Activated CD4-positive, alpha-beta T cell treated with anti-CD3 and anti-CD28 coated beads, Interleukin-2, amount 10 ng/mL, durations not matched to agents 24 days and 14 days (primary cell): ENCODE measurements at regions not wholly inside any gene's neighbourhood (a gene's known extent, or its start where the extent isn't known, plus 50 kb on each side); places are given as distances from the start of the nearest gene placed in this dataset.
"Not testable (repeated sequence)": the region's sequence is repeated elsewhere in the genome, so short reads cannot be mapped to it uniquely, and the experiment has no call there.

Experiments used
- DNase-seq: peaks from one replicate; pipeline ENCODE4 v3.0.0; 2022
- H3K27ac Mint-ChIP-seq: one replicate; pipeline ENCODE4 v1.8.0; 2022; ENCODE audit warnings: mild to moderate bottlenecking, mixed read lengths
- H3K27me3 Mint-ChIP-seq: one replicate; pipeline ENCODE4 v1.8.0; 2022; ENCODE audit warnings: mixed read lengths
- H3K36me3 Mint-ChIP-seq: one replicate; pipeline ENCODE4 v1.8.0; 2022; ENCODE audit warnings: low read depth, mild to moderate bottlenecking, mixed read lengths
- H3K4me1 Mint-ChIP-seq: one replicate; pipeline ENCODE4 v1.8.0; 2021; ENCODE audit warnings: mixed read lengths
- H3K4me3 Mint-ChIP-seq: one replicate; pipeline ENCODE4 v1.8.0; 2022; ENCODE audit warnings: mild to moderate bottlenecking, moderate library complexity, mixed read lengths
- H3K9me3 Mint-ChIP-seq: one replicate; pipeline ENCODE4 v1.8.0; 2021; ENCODE audit warnings: mixed read lengths
- intact Hi-C: fragments of 100-400 bp; cut with micrococcal nuclease; formaldehyde crosslinking; loops from one replicate; pipeline ENCODE4 v1.15.1; 2023

- Mint-ChIP-seq H3K27me3 (no peaks in the 10 kb centered on the region), H3K4me3 (no peak overlapping the region), H3K4me1 (no peaks in the 10 kb centered on the region), H3K27ac (no peak overlapping the region), H3K36me3 (no peaks in the 10 kb centered on the region), H3K9me3 (peaks cover 5% of the 10 kb centered on the region)
- DNase-seq = no peak
- intact Hi-C loops = no loop called here
Observed at GRCh38 chr10:34058845-34059614, 724.6 kb upstream of the NRP1 start.

DNA sequence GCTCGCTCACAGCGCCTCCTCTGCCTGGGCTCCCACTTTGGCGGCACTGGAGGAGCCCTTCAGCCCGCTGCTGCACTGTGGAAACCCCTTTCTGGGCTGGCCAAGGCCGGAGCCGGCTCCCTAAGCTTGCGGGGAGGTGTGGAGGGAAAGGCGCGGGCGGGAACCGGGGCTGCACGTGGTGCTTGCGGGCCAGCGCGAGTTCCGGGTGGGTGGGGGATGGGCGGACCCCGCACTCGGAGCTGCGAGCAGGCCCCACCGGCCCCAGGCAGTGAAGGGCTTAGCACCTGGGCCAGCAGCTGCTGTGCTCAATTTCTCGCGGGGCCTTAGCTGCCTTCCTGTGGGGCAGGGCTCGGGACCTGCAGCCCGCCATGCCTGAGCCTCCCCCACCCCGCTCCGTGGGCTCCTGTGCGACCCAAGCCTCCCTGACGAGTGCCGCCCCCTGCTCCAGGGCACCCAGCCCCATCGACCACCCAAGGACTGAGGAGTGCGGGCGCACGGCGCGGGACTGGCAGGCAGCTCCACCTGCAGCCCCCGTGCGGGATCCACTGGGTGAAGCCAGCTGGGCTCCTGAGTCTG lies 721.0 kb upstream of the NRP1 start:
- H3K27ac Mint-ChIP-seq, DNase-seq, H3K4me1 Mint-ChIP-seq, H3K9me3 Mint-ChIP-seq, H3K4me3 Mint-ChIP-seq, H3K27me3 Mint-ChIP-seq, intact Hi-C loops, H3K36me3 Mint-ChIP-seq: not testable (repeated sequence)

GRCh38 chr10:34049887-34050286 lies 715.4 kb upstream of the NRP1 start:
- Mint-ChIP-seq H3K27ac (peak overlapping the region; percentile 43), H3K27me3 (no peaks in the 10 kb centered on the region), H3K36me3 (no peaks in the 10 kb centered on the region), H3K4me3 (no peak overlapping the region), H3K9me3 (peaks cover 7% of the 10 kb centered on the region), H3K4me1 (peaks cover 7% of the 10 kb centered on the region)
- no peak for DNase-seq
- intact Hi-C loops = no loop called here

DNA sequence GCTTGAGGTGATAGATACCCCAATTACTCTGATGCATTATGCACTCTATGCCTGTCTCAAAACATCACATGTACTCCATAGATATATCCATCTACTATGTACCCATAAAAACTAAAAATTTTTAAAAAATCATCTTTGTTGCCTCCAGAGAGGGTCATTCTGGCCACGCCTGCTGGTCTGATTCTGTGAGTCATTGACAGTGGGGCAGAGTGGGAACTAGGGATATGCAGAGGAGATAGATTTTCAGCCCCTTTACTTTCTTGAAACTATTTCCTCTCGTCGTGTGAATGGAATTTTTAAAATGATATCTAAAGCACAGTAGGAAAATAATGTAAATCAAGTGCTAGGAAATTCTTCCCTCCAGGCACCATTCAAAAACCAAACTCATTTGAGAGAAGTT lies 715.0 kb upstream of the NRP1 start:
- peaks cover 7% of the 10 kb centered on the region for H3K4me1 Mint-ChIP-seq
- no peaks in the 10 kb centered on the region for H3K36me3 Mint-ChIP-seq
- H3K27ac Mint-ChIP-seq = no peak overlapping the region
- H3K4me3 Mint-ChIP-seq = no peak overlapping the region
- no peak for DNase-seq
- no peaks in the 10 kb centered on the region for H3K27me3 Mint-ChIP-seq
- intact Hi-C loops = no loop called here
- peaks cover 7% of the 10 kb centered on the region for H3K9me3 Mint-ChIP-seq

DNA sequence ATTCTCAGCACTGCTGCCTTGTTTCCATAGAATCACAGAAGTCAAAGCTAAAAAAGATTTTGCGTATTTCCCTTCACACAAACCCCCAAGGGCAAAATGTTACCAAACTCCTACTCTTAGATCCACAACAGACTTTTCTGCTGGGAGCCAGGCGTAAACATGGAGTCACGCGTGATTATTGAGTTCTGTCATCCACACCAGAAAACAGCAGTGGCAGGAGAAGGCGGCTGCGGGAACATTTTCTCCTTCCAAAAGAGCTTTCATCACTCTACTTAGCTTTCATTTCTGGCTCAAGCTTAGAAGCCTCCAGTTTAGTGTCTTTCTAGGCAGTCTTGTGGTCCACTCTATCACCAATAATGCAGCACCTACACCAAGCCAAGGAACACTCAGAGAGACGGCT lies 712.9 kb upstream of the NRP1 start:
- Mint-ChIP-seq H3K9me3 (peaks cover 5% of the 10 kb centered on the region), H3K4me3 (no peak overlapping the region), H3K27ac (no peak overlapping the region), H3K36me3 (no peaks in the 10 kb centered on the region), H3K27me3 (no peaks in the 10 kb centered on the region), H3K4me1 (peaks cover 7% of the 10 kb centered on the region)
- no peak for DNase-seq
- intact Hi-C loops = no loop called here

- intact Hi-C loops = no loop called here
- DNase-seq = no peak
- H3K9me3 Mint-ChIP-seq = peaks cover 5% of the 10 kb centered on the region
- peaks cover 7% of the 10 kb centered on the region for H3K4me1 Mint-ChIP-seq
- H3K36me3 Mint-ChIP-seq = no peaks in the 10 kb centered on the region
- no peak overlapping the region for H3K27ac Mint-ChIP-seq
- H3K27me3 Mint-ChIP-seq = no peaks in the 10 kb centered on the region
- H3K4me3 Mint-ChIP-seq = no peak overlapping the region
Observed at GRCh38 chr10:34046506-34047034, 712.1 kb upstream of the NRP1 start.

DNA sequence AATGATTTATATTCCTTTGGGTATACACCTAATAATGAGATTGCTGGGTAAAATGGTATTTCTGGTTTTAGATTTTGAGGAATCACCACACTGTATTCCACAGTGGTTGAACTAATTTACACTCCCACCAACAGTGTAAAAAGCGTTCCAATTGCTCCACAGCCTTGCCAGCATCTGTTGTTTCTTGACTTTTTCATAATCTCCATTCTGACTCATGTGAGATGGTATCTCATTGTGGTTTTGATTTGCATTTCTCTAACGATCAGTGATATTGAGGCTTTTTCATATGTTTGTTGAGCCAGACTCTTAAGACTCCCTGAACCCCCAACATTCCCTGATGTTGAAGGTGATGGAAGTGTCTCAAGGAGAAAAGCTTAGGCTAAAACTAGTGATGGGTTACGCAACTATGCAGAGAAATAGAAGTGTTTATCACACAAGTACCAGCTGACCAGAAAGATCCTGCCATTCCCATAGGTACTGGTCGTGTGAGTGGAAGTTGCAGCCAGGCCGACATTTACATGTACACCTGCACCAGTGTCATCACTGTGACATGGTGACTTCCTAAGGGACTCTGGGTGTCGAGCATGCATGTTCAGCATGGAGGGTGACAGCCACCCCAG lies 711.2 kb upstream of the NRP1 start:
- Mint-ChIP-seq H3K4me3 (no peak overlapping the region), H3K36me3 (no peaks in the 10 kb centered on the region), H3K27ac (no peak overlapping the region), H3K4me1 (peaks cover 7% of the 10 kb centered on the region), H3K27me3 (no peaks in the 10 kb centered on the region), H3K9me3 (no peaks in the 10 kb centered on the region)
- intact Hi-C loops = no loop called here
- no peak for DNase-seq

DNA sequence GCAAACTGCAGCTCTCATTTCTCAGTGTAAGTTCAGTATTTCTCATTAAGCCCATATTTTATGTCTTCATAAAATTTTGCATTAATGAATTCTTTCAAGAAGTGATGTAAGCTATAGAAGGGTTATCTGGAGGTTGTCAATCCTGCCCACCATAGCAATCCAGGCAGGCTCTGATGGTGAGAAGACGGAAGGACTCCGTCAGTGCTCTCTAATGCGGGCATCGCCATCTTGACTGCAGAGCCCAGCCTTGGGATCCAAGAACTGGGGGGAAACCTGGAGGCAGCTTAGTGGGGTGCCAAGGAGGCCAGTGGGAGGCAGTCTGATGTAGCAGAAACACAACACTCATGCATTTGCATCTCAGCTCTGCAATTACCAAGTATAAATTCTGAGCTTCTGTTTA lies 707.4 kb upstream of the NRP1 start:
- Mint-ChIP-seq H3K27me3 (no peaks in the 10 kb centered on the region), H3K4me3 (no peak overlapping the region), H3K9me3 (no peaks in the 10 kb centered on the region), H3K27ac (no peak overlapping the region), H3K36me3 (no peaks in the 10 kb centered on the region), H3K4me1 (peaks cover 4% of the 10 kb centered on the region)
- no peak for DNase-seq
- intact Hi-C loops = no loop called here

GRCh38 chr10:34037499-34037898 lies 703.0 kb upstream of the NRP1 start:
- no peak for DNase-seq
- Mint-ChIP-seq H3K36me3 (no peaks in the 10 kb centered on the region), H3K4me3 (no peak overlapping the region), H3K27me3 (no peaks in the 10 kb centered on the region), H3K9me3 (no peaks in the 10 kb centered on the region), H3K27ac (no peak overlapping the region), H3K4me1 (no peaks in the 10 kb centered on the region)
- intact Hi-C loops = no loop called here

GRCh38 chr10:34035241-34035790 lies 700.8 kb upstream of the NRP1 start:
- DNase-seq, H3K36me3 Mint-ChIP-seq, H3K4me3 Mint-ChIP-seq, H3K27ac Mint-ChIP-seq, H3K4me1 Mint-ChIP-seq, intact Hi-C loops, H3K9me3 Mint-ChIP-seq, H3K27me3 Mint-ChIP-seq: not testable (repeated sequence)

DNA sequence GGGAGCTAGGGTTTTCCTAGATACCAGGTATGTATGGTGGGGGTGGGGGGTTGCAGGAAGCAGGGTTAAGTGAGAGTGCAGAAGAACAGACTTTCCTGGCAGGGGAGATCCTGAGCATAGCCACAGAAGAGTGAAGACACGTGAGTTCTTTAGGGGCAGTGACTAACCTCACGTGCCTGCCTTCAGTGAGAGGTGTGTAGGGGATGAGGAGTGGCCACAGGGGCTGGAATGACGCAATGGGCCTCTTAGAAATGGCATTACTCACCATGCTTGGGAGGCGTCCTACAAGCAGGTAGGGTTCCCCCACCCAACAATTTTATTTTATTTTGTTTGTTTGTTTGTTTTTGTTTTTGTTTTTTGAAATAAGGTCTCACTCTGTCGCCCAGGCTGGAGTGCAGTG lies 698.6 kb upstream of the NRP1 start:
- intact Hi-C loops = no loop called here
- Mint-ChIP-seq H3K4me1 (no peaks in the 10 kb centered on the region), H3K27me3 (no peaks in the 10 kb centered on the region), H3K9me3 (no peaks in the 10 kb centered on the region), H3K36me3 (no peaks in the 10 kb centered on the region), H3K4me3 (no peak overlapping the region), H3K27ac (no peak overlapping the region)
- no peak for DNase-seq

- no peak overlapping the region for H3K27ac Mint-ChIP-seq
- no peaks in the 10 kb centered on the region for H3K36me3 Mint-ChIP-seq
- no peaks in the 10 kb centered on the region for H3K9me3 Mint-ChIP-seq
- no peaks in the 10 kb centered on the region for H3K27me3 Mint-ChIP-seq
- intact Hi-C loops = no loop called here
- DNase-seq = no peak
- no peak overlapping the region for H3K4me3 Mint-ChIP-seq
- H3K4me1 Mint-ChIP-seq = no peaks in the 10 kb centered on the region
Observed at GRCh38 chr10:34032564-34032963, 698.1 kb upstream of the NRP1 start.

- DNase-seq = no peak
- intact Hi-C loops = no loop called here
- no peaks in the 10 kb centered on the region for H3K27me3 Mint-ChIP-seq
- no peak overlapping the region for H3K4me3 Mint-ChIP-seq
- H3K4me1 Mint-ChIP-seq = no peaks in the 10 kb centered on the region
- H3K36me3 Mint-ChIP-seq = no peaks in the 10 kb centered on the region
- no peak overlapping the region for H3K27ac Mint-ChIP-seq
- H3K9me3 Mint-ChIP-seq = no peaks in the 10 kb centered on the region
Observed at GRCh38 chr10:34031400-34031799, 696.9 kb upstream of the NRP1 start.

GRCh38 chr10:34029455-34029854 lies 695.0 kb upstream of the NRP1 start:
- no peaks in the 10 kb centered on the region for H3K27me3 Mint-ChIP-seq
- no peaks in the 10 kb centered on the region for H3K36me3 Mint-ChIP-seq
- intact Hi-C loops = no loop called here
- H3K27ac Mint-ChIP-seq = no peak overlapping the region
- no peak overlapping the region for H3K4me3 Mint-ChIP-seq
- no peak for DNase-seq
- no peaks in the 10 kb centered on the region for H3K4me1 Mint-ChIP-seq
- peaks cover 4% of the 10 kb centered on the region for H3K9me3 Mint-ChIP-seq
